NOMO-1 treated with dmso at 0.1 percent for 144 hours (cell line): ENCODE measurements at regions not wholly inside any gene's neighbourhood (a gene's known extent, or its start where the extent isn't known, plus 50 kb on each side); places are given as distances from the start of the nearest gene placed in this dataset.

Source experiments
- DNase-seq: peaks from one replicate; lab custom pipeline; 2025; ENCODE audit not compliant: unreplicated experiment; lab: John Stamatoyannopoulos, UW

DNA sequence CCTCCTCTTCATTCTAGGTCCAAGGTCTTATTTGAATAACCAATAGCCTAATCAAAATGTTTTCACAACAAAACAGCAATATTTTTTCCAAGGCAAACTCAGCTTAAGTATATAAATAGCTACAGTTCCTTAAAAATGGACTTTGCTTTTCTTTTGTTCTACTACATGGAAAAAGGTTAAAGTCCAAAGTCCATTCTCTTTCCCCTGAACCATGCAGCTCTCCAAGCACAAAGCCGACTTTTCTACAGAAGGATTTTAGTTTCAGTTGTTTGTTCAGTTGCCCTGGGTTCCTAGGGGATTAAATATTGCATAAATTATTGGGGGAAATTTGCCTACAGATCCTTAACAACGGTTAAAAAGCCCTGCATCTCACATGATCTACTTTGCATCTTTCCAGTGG is 677.0 kb upstream of the KLF4 start:
- DNase-seq, result no peak

DNA sequence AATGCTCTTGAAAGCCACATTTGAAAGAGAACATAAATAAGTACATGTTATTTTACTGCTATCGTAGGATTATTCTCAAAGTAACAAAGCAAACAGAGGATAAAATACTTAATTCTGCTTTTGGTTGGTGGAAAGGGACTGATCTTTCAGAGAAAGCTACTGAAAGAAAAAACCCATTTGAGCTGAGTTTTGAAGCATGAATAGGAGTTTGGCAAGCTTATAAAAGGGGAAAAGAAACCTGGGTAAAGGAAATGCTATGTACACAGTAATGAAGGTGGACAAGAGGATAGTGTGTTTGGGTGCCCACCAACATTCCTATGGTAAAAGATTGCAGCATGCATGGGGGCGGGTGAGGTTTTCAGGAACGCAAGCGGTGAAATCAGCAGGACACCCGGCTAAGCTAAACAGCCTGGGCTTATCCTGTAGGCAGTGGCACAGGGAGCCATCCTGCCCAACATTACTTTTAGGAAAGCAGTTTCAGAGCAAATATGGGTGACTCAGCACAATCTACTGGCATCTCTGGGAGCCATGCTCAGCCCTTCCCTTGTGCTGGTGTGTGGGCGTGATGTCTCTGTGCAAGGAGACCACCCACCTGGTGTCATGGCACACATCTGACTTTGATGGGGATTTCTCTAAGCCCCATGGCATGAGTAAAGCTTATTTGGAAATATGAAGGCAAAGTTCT is 673.9 kb upstream of the KLF4 start:
- DNase-seq, result no peak

- no peak for DNase-seq
These were observed 673.1 kb upstream of the KLF4 start for GRCh38 chr9:108162664-108163063.

GRCh38 chr9:108161503-108161902 is 671.9 kb upstream of the KLF4 start:
- DNase-seq, result no peak

GRCh38 chr9:108160706-108161355 is 671.3 kb upstream of the KLF4 start:
- DNase-seq, result no peak

DNA sequence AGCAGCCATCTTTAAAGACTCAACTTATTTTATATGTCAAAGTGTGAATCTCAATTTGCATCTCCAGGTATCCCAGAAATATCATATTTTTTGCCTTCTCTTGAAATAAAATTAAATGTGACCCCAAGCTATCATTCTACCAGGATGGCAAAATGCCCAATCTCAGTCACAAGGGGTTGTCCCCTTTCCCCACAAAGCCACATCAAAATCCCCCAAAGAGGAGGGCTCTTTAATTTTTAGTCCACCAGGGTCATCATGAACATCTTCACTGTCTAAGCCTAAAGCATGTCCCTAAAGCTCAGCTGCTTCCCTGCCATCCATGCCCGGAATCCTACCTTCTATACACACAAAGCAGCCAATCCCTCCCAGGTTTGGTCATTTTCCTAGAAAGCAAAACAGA is 670.5 kb upstream of the KLF4 start:
- no peak for DNase-seq

DNA sequence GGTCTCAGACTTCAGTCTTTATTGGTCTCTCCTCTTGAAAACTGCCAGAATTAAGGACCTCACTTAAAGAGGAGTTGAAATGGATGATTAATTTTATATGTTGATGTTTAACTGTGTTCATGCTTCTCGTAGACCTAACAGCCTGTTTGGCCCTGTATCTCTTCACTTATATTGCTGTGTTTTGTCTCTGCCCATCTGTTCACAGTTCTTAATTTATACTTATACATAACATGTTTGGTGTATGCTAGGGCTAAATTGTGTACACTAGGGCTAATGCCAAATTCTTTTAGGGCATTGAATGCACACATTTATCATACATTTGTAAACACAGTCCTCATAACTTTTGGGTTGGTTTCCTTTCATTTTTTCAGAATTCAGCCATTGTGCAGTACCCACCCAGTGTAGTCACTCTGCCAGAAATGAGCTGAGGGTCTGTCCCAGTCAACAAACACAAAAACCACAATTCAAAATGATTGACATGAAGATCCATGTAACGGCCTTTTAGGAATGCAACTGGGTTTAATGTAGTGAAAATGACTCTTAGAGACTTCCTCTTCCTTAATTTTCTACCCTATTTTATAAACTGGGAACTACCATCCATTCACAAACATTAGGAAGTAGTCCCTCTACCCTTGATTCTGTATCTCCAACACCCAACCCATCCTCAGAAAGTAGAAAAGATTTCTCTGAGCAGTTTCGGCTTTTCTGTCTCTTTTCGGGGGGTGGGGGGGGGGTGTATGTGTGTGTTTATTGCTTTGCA is 668.8 kb upstream of the KLF4 start:
- DNase-seq, result no peak

- peak; percentile 94 for DNase-seq
These were observed 666.9 kb upstream of the KLF4 start for GRCh38 chr9:108156270-108156998.

DNA sequence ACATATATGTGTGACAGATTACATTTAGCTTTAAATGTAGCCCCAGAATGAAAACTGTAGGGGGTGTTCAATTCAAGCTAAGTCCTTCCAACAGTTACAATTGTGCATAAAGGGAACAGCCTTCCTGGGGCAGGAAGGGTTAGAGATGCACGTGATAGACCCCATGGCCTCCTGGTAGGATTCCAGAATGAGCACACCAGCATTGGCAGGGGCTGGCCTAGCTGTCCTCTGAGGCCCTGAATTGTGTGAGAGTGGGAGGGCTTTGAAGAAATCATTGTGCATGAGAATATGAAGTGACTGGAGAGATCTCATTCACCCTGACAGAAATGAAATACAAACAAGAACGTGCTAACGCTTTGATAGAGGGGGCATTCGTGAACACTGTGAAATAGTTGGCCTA is 663.8 kb upstream of the KLF4 start:
- DNase-seq, result no peak

GRCh38 chr9:108150736-108151586 is 661.4 kb upstream of the KLF4 start:
- DNase-seq, result peak; percentile 61

DNA sequence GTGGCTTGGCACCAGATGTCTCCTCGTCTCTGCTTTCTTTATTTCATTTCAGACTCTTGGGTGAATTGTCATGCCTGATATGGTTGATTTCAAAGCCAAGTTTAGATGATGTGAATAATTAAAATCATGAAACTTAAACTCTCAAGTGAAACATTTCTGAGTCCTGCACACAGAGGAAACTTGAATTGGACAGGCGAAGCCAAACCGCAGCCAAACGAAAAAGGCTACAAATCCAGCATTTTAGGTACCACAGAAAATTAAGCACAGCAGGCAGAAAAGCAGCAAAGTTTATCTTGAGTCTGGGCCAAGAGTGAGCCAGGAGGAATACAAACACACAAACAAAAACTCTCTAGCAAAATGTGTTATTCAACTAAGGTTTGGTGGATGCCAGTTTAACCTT is 659.8 kb upstream of the KLF4 start:
- no peak for DNase-seq

DNA sequence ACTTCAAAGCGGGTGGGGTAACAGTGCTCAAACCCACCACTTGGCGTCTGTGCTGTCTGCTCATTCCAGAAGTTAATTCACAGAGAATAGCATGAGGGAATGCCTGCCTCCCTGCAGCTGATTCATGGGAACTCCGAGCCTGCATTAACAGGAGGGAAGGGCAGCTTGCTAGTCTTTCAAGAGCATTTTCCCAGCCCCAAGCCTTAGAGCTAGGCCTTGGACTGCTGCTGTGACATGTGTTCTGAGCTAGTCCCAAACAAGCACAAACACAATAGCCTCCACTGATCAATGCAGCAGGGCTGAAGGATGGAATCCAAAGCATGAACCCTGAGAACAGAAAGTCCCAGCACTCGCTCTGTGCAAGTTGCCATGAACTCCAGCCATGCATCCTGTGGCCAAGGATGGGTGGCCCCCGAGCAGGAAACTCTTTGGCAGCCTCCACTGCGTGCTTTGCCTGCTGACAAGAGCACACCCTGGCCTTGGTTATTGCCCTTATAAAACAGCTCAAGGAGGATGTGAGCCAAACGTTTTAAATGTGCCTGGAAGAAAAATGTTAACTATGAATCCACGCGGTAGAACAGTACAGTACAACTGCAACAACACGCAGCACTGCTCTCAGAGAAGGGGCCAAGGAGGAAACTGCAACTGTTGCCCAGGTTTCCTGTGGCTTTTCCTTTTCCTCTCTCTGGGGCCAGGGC is 653.1 kb upstream of the KLF4 start:
- no peak for DNase-seq

DNA sequence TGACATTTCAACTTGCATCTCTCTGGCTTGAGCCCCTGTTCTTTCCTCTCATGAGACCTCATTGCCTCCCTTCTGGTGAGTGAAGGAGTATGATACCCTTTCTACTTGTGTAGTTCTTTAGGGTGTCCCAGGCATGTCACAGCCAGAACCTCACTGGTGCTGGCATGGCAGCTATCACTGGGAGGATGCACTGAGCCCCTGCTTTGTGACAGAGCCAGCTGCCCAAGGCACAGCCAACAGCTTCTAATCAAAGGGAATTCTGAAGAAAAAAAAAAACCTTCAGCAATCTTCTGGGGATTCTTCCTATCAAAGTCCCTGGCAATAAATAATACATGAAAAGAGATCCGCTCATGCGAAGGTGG is 652.6 kb upstream of the KLF4 start:
- DNase-seq, result no peak

- DNase-seq, result no peak
These were observed 650.3 kb upstream of the KLF4 start for GRCh38 chr9:108139900-108140299.

DNA sequence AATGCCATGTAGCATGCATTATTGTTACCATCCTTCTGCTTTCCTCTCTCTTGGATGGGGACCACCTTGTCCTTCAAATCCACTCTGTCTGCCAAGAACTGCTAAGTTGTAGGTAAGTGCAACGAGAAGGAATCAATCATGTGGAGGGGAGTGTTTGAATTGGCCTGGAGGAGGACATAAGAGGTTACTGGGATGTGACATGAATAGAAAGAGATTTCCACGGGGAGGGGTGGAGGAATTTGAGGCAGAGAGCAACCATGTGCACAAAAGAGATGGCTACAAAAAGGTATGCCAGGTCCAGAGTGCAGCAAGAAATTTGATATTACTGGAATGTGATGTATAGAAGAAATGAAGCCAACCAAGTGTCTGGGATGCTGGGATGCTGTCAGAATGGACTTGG is 648.9 kb upstream of the KLF4 start:
- DNase-seq, result no peak

DNA sequence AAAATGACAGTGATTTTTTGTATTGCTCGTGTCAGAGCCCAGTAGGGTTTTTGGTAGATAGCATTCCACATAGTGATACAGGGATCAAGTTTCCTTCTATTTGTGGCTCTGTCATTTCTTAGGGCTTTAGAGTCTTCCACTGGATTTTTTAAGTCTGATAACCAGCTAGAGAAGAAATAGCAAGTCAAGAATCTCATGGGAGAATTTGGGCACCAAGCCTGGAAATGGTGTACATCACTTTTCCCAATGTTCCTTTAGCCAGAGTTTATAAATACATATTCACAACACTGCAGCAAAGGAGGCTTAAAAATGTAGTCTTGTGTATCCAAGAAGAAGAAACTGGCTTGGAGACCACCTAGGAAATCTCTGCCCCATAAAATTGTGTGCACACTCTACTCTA is 647.1 kb upstream of the KLF4 start:
- no peak for DNase-seq

DNA sequence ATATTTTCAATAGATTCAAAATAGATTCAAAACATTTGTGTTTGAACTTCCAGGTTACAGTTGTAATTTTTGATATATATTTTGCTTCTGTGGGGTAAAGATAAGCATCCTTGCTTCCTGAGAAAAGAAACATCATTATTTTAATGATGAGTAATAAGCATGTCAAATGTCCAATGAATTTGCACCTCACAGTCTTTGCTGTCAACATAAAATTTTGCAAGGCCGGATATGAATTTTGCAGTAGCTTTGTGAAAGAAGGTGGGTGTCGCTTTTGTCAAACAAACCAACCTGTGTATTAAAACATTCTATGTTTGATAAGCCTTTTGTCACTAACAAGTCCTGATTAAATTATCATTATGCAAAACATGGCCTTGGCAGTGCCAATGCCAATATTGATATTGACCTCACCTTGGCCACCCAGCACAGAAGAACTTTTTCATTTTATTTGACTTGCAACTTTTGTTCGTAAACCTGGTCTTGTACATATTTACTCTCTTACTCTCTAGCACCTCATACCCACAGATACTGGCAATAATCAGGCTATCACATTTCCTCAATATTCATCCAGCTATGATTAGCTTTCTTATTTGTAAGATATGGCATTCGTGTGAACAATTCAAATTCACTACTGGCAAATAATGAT is 645.0 kb upstream of the KLF4 start:
- no peak for DNase-seq

- no peak for DNase-seq
These were observed 644.1 kb upstream of the KLF4 start for GRCh38 chr9:108133680-108134079.

DNA sequence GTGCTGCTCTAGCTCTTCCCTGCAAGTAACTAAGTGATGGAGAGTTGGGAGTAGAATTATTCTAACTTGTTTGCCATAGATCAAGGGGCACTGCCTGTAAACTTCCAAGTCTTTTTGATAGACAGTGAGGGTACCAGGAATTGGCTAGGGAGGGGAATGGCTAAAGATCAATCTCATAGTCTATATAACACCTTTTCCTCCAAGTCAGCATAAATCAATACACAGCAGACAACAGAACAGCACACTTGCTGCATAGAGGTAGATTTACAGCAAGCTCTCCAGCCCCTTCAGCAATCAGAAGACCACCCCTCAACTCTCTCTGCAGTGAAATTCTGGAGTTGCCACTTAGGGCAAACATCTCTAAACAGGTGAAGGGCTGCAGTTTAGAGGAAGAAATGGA is 643.5 kb upstream of the KLF4 start:
- DNase-seq, result no peak

DNA sequence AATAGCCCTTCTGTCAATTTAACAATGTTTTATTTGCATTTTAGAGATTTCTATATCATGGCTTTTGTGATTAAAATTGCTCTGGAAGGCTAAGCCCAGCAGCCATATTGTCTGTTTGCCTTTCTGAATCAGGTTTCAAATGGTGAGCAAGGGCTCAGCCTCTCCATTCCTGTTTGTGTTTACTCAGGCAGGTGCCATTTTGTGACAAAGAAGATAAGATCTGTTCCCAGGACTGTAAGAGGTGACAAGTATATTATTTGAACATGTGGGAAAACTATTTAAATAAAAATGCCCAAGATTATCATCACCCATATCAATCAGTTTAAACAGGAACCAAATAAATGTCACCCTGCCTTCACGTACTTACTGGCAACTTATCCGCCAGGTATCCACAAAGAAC is 641.3 kb upstream of the KLF4 start:
- no peak for DNase-seq
